Suppressor macrophage (primary cell): ENCODE measurements at regions not wholly inside any gene's neighbourhood (a gene's known extent, or its start where the extent isn't known, plus 50 kb on each side); places are given as distances from the start of the nearest gene placed in this dataset.
A peak's percentile ranks its signal among the peaks of the same experiment; 100 is the strongest.

Experiments
- DNase-seq, 4 experiments: peaks; one replicate each; pipeline ENCODE4 v3.0.0-alpha.2; 2020 to 2022

GRCh38 chr12:69028941-69029729, 96.2 kb upstream of the CPM start:
- DNase-seq, result no peak

DNA sequence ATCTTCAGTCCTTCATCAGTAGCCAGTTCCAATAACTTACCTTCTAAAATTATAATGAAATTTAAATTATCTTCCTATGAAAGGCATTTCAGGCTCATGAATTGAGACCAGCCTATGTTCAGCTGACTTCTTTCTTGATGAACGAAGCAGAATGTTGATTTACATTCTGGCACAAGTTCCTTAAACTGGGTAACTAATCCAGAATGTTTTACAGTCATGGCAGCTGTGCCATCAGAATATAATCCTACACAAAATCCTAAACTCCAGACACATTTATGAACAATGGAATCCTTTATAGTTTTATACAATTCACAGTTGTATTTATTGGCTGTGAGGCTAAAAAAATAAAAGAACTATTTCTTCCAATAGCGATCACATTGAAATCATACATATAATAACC, 97.3 kb upstream of the CPM start:
- DNase-seq, result no peak

DNA sequence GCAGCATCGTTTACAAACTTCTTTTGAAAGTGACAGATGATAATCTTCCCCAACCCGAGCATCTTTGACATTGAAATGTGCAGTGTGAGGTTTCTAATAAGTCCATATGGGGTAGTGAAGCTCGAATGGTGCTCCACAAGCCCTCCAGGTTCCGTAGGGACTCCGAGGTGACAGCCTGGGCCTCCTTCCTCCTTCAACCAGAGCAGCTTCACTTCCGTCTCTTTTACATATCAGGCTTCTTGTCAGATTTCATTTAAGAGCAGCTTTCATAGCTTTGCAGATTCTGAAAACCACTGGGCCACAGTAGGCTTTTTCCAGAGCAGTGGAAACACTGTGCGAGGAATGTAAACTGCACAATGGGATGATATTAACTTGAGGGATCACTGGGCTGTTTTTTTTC, 103.6 kb upstream of the CPM start:
- DNase-seq, result no peak

DNA sequence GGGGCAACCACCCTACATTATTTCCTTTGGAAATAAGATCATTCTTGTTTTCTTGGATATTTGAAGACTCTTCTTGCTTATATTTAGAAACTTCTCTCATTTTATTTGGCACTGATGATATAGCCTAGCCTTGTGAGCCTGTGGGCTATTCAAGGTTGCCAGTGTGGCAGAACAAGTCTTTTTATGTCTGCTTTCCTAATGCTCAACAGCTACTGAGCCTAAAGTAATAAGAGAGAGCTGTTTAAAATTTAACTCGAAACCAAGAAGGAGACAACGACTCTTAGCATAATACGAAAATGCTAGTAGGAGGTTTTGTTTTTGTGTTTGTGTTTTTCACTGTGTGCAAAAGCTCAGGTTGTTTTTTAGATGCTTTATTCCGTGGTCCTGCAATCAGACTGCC, 104.0 kb upstream of the CPM start:
- no peak for DNase-seq

GRCh38 chr12:69039911-69040310, 106.9 kb upstream of the CPM start:
- peak; percentile 64 to 97 (median 82) for DNase-seq

GRCh38 chr12:69042557-69042956, 109.6 kb upstream of the CPM start:
- DNase-seq, result no peak

DNA sequence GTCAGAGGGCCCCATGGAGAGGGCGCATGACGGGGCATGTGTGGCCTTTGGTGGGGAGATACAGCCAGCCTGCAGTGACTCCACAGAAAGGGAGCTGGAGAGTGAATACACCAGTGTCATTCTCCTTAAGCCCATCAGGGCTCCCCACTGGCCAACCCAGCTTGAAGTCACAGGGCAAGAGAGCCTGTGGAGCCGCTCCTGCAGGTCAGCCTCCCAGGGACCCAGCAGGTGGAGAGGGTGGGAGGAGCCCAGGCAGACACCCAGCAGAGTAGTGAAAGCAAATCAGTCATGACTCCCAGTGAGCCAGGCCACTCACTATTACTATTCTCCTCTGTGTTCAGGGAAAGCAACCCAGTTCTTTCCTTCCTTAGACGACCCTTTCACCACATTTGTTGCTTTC, 110.0 kb upstream of the CPM start:
- no peak for DNase-seq

DNA sequence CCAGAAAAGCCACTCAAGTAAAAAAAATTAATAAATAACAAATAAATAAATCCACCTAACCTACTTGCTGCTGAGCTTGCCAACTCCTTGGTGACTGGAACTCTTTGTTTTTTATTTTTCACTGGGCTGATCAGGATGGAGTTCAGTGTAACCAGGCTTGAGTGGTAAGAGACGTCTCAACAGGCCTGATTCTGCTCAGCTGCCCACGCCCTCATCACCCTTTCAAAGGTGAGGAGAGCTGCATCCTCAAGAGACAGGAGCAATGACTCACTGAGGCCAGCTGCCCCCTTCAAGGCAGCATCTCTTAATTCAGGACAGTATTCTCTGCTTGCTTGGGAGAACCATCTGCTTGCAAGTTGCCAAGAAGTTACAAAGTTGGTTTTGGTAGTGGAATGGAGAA, 111.9 kb upstream of the CPM start:
- no peak for DNase-seq

GRCh38 chr12:69045430-69045829, 112.5 kb upstream of the CPM start:
- DNase-seq, result no peak

DNA sequence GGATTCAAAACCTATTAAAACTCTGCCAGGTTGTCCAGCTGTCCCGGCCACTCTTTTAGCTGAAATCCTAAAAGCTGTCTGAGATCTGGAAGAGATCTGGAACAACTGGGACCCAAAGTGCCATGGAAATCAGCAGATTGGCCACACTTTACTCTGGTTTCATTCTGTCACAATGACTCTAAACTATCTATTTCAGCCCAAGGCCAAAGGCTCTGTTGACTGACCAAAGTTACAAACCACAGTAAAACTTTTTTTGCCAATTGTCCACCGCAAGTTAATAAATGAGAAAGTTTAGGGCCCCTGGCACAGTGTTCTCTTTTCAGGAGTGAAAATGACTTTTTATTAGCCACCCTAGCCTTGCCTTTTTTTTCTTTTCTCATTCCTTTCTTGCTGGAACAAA, 113.4 kb upstream of the CPM start:
- DNase-seq, result no peak

- no peak for DNase-seq
These were observed 113.9 kb upstream of the CPM start for GRCh38 chr12:69046920-69047319.

GRCh38 chr12:69047990-69048389, 115.0 kb upstream of the CPM start:
- no peak for DNase-seq

DNA sequence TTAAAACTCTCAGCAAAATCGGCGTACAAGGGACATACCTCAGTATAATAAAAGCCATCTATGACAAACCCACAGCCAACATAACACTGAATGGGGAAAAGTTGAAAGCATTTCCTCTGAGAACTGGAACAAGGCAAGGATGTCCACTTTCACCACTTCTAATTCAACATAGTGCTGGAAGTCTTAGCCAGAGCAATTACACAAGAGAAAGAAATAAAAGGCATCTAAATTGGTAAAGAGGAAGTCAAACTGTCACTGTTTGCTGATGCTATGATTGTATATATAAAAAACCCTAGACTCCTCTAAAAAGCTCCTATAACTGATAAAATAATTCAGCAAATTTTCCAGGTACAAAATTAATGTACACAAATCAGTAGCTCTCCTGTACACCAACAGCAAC, 116.9 kb upstream of the CPM start:
- DNase-seq, result peak; percentile 19 to 78 (median 45)

- DNase-seq, result peak in 1 of 4 experiments; percentile 12
These were observed 119.8 kb upstream of the CPM start for GRCh38 chr12:69052613-69053408.

DNA sequence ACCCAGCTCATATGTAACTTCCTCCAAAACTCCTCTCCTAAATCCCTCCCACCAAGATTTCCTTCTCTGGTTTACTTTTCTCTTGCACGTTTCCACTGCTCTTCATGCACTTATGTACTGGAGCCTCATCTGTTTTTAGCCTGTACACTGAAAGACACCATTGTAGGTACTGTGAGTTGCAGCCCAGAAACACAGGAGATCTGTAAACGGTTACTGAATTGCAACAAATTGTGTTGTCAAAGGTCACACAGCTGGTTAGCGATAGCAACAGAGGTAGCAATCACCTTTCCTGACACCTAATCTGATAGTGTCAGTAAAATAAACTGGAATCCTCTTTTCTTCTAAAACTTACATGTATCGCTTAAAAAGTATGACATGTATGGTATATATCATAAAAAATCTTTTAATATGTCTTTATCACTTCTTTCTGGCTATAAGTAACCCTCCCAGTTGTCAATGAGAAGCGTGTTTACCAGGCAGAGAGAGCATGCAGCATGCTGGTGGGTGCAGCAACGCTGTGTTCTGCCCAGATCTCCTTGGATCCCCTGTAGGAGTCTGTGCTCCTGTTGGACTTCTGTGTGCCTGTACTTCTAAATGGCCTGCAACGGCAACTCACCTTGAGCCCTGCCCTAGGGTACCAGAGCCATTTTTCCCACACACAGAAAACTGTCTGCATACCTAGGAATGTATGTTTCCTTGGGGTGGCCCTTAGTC, 121.5 kb upstream of the CPM start:
- DNase-seq, result no peak

GRCh38 chr12:69055280-69055679, 122.3 kb upstream of the CPM start:
- peak in 1 of 4 experiments; percentile 26 for DNase-seq

GRCh38 chr12:69055706-69056105, 122.7 kb upstream of the CPM start:
- DNase-seq, result peak; percentile 70 to 92 (median 84)

GRCh38 chr12:69056743-69057515, 124.0 kb upstream of the CPM start:
- no peak for DNase-seq

DNA sequence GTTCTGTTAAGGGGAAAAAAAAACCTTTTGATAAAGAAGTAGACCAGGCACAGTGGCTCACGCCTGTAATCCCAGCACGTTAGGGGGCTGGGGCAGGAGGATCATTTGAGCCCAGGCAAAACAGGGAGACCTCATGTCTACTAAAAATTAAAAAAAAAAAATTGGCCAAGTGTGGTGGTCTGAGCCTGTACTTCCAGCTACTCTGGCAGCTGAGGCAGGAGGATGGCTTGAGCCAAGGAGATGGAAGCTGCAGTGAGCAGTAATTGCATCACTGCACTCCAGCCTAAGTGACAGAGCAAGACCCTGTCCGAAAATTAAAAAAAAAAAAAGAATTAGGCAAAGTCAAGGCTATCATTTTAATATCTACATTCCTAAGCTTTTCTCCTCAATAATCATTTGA, 124.8 kb upstream of the CPM start:
- DNase-seq, result no peak

GRCh38 chr12:69059465-69060457, 126.8 kb upstream of the CPM start:
- DNase-seq, result peak in 3 of 4 experiments; percentile 27 to 65 (median 64)

DNA sequence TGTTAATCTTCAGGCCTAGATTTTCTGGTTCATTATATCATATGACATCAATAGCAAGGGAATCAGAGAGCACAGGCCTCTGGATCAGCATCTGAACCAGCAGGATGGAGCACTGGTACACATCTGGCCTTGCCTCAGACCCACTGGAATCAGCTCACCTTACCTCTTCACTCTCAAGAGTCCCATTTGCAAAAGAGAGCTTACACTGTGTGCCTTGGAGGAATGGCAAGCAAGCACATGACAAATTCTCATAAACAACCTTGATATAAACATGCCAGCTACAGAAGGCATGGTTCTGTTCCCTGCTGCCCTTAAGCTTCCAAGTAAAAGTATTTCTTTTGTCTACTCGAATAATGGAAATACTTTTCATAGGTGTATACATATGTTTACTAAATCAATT, 128.6 kb upstream of the CPM start:
- DNase-seq, result no peak
